ENCODE measurements at regions not wholly inside any gene's neighbourhood (a gene's known extent, or its start where the extent isn't known, plus 50 kb on each side); places are given as distances from the start of the nearest gene placed in this dataset.

DNA sequence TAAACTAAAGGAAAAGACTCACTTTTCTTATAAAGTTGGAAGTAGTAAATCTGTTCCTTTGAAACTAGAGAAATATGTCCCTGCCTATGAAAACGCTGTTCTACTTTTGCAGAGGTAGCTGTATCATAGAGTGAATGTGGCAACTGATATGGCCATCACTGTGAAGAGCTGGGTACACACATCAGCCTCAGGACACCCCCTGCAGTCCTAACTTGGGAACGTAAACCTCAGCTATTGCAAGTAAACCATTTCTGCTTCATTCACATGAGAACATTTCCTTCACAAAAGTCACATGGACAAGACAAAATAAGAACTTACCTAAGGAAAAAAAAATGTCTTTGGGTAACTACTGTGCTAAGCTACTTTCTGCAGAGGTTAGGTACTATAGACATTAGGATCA is 233.3 kb upstream of the PPFIA2 start:
- TF ChIP-seq, protein P1, sequence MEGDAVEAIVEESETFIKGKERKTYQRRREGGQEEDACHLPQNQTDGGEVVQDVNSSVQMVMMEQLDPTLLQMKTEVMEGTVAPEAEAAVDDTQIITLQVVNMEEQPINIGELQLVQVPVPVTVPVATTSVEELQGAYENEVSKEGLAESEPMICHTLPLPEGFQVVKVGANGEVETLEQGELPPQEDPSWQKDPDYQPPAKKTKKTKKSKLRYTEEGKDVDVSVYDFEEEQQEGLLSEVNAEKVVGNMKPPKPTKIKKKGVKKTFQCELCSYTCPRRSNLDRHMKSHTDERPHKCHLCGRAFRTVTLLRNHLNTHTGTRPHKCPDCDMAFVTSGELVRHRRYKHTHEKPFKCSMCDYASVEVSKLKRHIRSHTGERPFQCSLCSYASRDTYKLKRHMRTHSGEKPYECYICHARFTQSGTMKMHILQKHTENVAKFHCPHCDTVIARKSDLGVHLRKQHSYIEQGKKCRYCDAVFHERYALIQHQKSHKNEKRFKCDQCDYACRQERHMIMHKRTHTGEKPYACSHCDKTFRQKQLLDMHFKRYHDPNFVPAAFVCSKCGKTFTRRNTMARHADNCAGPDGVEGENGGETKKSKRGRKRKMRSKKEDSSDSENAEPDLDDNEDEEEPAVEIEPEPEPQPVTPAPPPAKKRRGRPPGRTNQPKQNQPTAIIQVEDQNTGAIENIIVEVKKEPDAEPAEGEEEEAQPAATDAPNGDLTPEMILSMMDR (IDR thresholded peaks at IDR 0.05), result peak in 6 of 12 donors; percentile 10 to 22 (median 20)
- no peak for TF ChIP-seq POLR2A (IDR thresholded peaks at IDR 0.05)
